C4-2B (cell line): ENCODE measurements at regions not wholly inside any gene's neighbourhood (a gene's known extent, or its start where the extent isn't known, plus 50 kb on each side); places are given as distances from the start of the nearest gene placed in this dataset.

Source experiments
- H3K27ac ChIP-seq: fragments of 450-650 bp; 2 replicates; pipeline ENCODE4 v1.5.1; 2017
- ZFX ChIP-seq: fragments of 450-650 bp; IDR thresholded peaks from 2 replicates; pipeline ENCODE4 v1.6.1; 2017
- TF ChIP-seq, protein P1 (sequence below): fragments of 450-650 bp; conservative IDR thresholded peaks from 2 replicates; pipeline ENCODE4 v1.5.1; 2017; ENCODE audit warnings: mild to moderate bottlenecking

- TF ChIP-seq, protein P1, sequence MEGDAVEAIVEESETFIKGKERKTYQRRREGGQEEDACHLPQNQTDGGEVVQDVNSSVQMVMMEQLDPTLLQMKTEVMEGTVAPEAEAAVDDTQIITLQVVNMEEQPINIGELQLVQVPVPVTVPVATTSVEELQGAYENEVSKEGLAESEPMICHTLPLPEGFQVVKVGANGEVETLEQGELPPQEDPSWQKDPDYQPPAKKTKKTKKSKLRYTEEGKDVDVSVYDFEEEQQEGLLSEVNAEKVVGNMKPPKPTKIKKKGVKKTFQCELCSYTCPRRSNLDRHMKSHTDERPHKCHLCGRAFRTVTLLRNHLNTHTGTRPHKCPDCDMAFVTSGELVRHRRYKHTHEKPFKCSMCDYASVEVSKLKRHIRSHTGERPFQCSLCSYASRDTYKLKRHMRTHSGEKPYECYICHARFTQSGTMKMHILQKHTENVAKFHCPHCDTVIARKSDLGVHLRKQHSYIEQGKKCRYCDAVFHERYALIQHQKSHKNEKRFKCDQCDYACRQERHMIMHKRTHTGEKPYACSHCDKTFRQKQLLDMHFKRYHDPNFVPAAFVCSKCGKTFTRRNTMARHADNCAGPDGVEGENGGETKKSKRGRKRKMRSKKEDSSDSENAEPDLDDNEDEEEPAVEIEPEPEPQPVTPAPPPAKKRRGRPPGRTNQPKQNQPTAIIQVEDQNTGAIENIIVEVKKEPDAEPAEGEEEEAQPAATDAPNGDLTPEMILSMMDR = no peak
- TF ChIP-seq ZFX = no peak
- no peak overlapping the region for H3K27ac ChIP-seq
Measured at GRCh38 chr10:129094233-129094632, 372.8 kb upstream of the MGMT start.

DNA sequence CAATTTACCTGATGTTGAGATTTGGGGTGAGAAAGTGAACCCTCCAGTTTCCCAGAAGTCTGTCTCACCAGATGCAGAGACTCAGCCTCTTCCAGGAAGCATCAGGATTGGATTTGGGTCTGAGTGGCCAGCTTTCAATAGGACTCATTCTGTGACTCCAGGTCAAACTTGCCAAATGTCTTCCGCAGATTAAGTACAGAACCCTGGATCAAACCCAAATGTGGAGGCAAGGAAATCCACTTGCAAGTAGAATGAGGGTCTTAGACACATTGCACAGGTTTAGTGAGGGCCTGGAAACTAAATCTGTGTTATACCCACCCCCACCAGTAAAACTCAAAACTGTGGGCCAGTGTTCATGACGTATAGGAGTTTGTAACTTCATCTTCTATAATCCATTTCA, 372.2 kb upstream of the MGMT start:
- no peak for TF ChIP-seq ZFX
- TF ChIP-seq, protein P1 = no peak
- no peak overlapping the region for H3K27ac ChIP-seq

GRCh38 chr10:129095680-129096064, 371.4 kb upstream of the MGMT start:
- TF ChIP-seq, protein P1 = no peak
- TF ChIP-seq ZFX = no peak
- H3K27ac ChIP-seq = no peak overlapping the region

GRCh38 chr10:129096065-129096984, 370.7 kb upstream of the MGMT start:
- no peak overlapping the region; the same call in 1 of the 2 replicates for H3K27ac ChIP-seq
- TF ChIP-seq, protein P1 = no peak
- no peak for TF ChIP-seq ZFX

DNA sequence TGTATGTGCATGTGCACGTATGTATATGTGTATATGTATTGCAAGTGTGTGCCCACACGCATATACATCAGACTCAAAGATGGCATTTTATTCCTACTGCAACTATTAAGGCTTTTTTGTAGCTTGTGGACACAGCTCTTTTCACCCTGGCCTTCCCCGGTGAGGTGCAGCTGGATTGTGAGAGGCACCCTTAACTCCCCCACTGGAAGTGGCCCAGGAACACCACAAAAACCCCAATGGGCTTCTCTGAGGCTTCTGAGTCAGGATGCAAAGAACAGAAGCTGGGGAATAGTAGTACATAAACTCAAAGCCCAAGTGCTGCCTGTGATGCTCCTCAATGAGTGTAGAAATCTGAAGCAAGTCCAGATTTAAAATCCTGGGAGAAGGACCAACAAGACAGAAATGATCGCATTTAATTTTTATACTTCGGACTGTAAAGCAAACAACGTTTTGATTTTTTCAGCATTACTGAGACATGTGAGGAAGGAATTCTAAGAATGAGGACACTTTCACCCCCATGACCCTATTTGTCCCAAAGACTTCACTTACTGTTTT, 369.2 kb upstream of the MGMT start:
- TF ChIP-seq ZFX = no peak
- TF ChIP-seq, protein P1 = no peak
- no peak overlapping the region for H3K27ac ChIP-seq

- TF ChIP-seq ZFX = no peak
- TF ChIP-seq, protein P1 = no peak
- no peak overlapping the region for H3K27ac ChIP-seq
Measured at GRCh38 chr10:129098517-129098916, 368.5 kb upstream of the MGMT start.

- TF ChIP-seq, protein P1 = no peak
- no peak for TF ChIP-seq ZFX
- H3K27ac ChIP-seq = no peak overlapping the region
Measured at GRCh38 chr10:129099486-129099885, 367.6 kb upstream of the MGMT start.
